AG09319 (cell line): ENCODE measurements at regions not wholly inside any gene's neighbourhood (a gene's known extent, or its start where the extent isn't known, plus 50 kb on each side); places are given as distances from the start of the nearest gene placed in this dataset.

ENCODE experiments used
- DNase-seq: peaks from one replicate; pipeline ENCODE4 v3.0.0-alpha.2; 2010; ENCODE audit warnings: low read depth; ENCODE audit errors: extremely low read depth
- CTCF ChIP-seq: IDR thresholded peaks from 2 replicates; pipeline ENCODE4 v1.5.1; 2011; ENCODE audit warnings: low read depth, mild to moderate bottlenecking, inconsistent platforms, low read length, moderate library complexity

DNA sequence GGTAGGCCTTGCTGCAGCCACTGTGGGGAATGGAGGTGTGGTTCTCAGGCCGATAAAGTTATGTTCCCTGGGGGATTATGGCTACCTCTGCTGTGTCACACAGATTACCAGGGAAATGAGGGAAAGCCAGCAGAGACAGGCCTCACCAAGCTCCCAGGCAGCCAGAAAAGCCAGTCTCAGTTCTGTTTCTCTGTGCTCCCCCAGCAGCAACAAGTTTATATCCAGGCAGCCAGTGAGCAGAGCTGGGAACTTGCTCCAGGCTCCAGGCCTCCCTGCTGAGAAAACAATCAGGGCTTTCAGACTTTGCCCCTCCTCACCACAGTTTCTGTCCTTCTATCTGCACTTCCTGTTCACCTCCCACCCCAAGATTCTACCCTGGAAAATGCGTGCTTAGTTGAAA lies 596.6 kb upstream of the GYPC start:
- TF ChIP-seq CTCF = no peak
- DNase-seq = no peak

- no peak for DNase-seq
- no peak for TF ChIP-seq CTCF
These were observed 570.8 kb upstream of the GYPC start for GRCh38 chr2:126085011-126085795.

- no peak for TF ChIP-seq CTCF
- no peak for DNase-seq
These were observed 555.0 kb upstream of the GYPC start for GRCh38 chr2:126100962-126101361.

GRCh38 chr2:126106006-126106405 lies 550.0 kb upstream of the GYPC start:
- no peak for TF ChIP-seq CTCF
- no peak for DNase-seq

DNA sequence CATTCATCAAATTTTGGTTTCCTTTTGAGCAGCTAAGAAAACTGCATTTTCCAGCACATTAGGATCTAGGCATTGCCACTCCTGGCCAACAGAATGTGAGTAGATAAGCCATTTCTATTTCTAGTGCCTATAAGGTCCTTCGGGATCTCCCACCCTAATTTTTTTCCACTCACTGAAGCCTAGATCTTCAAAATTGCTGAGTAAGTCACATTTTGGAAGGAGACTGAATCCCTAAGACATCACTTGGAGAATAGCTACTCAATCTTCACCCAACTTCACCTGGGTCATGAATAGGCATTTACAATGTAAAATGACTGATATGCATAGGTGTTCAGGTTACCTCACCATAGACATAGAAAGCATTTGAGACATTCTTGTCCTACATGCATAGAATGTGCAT lies 548.1 kb upstream of the GYPC start:
- TF ChIP-seq CTCF = no peak
- no peak for DNase-seq

GRCh38 chr2:126115975-126116374 lies 540.0 kb upstream of the GYPC start:
- DNase-seq = no peak
- no peak for TF ChIP-seq CTCF

- TF ChIP-seq CTCF = no peak
- no peak for DNase-seq
These were observed 538.1 kb upstream of the GYPC start for GRCh38 chr2:126117886-126118285.
